ENCODE measurements at regions not wholly inside any gene's neighbourhood (a gene's known extent, or its start where the extent isn't known, plus 50 kb on each side); places are given as distances from the start of the nearest gene placed in this dataset.

DNA sequence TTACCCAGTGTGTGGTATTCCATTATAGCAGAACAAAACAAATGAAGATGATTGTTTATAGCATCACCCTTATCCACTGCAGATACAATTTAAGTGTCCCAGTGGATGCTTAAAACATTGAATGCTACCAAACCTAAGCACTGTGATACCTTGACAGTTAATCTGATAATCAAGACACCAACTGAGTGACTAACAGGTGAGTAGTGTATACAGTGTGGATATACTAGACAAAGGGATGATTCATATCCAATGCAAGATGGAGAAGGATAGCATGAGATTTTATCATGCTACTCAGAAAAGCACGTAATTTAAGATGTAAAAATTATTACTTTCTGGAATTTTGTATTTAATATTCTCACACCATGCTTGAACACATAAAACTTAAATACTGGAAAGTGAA, 1449.0 kb downstream of the OTOL1 start:
- TF ChIP-seq, protein P1, sequence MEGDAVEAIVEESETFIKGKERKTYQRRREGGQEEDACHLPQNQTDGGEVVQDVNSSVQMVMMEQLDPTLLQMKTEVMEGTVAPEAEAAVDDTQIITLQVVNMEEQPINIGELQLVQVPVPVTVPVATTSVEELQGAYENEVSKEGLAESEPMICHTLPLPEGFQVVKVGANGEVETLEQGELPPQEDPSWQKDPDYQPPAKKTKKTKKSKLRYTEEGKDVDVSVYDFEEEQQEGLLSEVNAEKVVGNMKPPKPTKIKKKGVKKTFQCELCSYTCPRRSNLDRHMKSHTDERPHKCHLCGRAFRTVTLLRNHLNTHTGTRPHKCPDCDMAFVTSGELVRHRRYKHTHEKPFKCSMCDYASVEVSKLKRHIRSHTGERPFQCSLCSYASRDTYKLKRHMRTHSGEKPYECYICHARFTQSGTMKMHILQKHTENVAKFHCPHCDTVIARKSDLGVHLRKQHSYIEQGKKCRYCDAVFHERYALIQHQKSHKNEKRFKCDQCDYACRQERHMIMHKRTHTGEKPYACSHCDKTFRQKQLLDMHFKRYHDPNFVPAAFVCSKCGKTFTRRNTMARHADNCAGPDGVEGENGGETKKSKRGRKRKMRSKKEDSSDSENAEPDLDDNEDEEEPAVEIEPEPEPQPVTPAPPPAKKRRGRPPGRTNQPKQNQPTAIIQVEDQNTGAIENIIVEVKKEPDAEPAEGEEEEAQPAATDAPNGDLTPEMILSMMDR (IDR thresholded peaks at IDR 0.05 in 2 of 3, conservative IDR thresholded peaks at IDR 0.05 in 1 of 3; ENCODE audit: insufficient read depth in 2 of 3, low read depth in 1 of 3, low read length in 3 of 3), result no peak
- TF ChIP-seq NONO (IDR thresholded peaks at IDR 0.05; ENCODE audit: low read depth in 2 of 2, low read length in 1 of 2) (no peak), MEF2D (tag; conservative IDR thresholded peaks at IDR 0.05; ENCODE audit: low read depth) (no peak), ELF4 (CRISPR knock-in tag; IDR thresholded peaks at IDR 0.05) (no peak), EP300 (IDR thresholded peaks at IDR 0.05; ENCODE audit: low read length) (no peak)
- TF ChIP-seq, protein P2, sequence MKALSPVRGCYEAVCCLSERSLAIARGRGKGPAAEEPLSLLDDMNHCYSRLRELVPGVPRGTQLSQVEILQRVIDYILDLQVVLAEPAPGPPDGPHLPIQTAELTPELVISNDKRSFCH (CRISPR knock-in tag; IDR thresholded peaks at IDR 0.05), result no peak
- TF ChIP-seq, protein P2 (tag; IDR thresholded peaks at IDR 0.05), result no peak
